NCI-H1694 treated with DMSO at 0.1 percent for 48 hours (cell line): ENCODE measurements at regions not wholly inside any gene's neighbourhood (a gene's known extent, or its start where the extent isn't known, plus 50 kb on each side); places are given as distances from the start of the nearest gene placed in this dataset.

Experiments
- DNase-seq: peaks from one replicate; lab custom pipeline; 2025; lab: John Stamatoyannopoulos, UW

DNA sequence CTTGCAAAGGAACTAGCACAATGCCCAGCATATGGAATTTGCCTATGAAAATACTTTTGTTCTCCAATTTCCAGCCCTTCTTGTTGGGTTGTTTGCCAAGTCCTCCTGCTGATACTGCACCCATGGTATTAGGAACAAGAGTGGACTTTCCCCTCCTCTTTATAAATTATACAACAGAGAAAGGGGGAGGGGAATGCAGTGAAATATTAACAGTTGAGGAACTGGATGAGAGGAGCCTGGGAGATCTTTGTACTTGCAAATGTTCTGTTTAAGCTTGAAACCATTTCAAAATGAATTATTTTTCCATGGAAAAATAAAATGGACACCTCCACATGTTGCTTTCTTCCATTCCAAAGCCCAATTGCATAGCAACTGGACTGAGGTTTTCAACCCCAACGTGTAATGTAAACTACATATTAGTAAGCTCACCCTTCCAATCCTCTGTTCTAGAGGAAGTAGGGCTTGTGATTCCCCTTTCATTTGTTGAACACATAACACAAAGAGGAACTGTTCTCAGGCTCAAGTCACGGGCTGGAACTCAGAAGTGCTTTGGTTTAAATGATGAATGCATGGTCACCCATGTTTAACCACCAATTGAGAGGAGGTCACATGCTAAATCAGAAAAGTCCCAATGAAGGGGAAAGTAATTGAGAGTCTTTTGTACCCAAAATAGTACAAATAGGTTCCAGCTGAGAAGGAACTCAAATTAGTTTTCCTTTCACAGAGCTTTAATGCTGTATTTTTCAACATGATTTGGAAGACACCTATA is 66.2 kb upstream of the ZC3H12C start:
- no peak for DNase-seq

DNA sequence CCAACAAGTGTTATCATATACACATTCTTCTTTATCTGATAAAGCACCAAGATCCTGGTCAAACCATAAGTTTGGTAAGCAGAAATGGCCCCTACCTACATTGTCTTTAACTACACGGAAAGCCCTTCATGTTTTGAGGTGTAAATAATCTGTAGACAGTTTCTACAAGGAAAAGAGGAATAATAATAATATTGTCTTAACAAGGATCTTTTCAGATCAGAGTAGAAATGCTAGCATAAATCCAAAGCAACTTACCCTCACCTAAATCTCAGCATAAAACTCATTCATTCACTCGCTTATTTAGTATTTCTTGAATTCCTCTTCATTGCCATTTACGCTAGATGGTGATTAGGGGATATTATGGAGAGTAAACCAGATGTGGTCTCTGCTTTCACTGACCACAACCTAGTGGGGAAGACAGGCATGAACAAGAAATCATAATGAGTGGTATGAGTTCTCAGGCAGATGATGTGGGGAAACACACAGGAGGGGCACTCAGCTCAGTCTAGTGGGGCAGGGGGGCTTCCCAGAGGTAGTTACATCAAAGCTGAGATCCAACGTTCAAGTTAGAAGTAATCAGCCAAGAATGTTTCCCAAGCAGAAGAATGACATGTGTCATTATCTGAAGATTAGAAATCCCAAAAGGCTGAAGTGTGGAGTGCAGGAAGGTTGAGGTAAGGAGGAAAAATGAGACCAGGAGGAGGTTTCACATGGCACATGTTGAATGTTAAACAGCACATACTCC is 65.4 kb upstream of the ZC3H12C start:
- no peak for DNase-seq

DNA sequence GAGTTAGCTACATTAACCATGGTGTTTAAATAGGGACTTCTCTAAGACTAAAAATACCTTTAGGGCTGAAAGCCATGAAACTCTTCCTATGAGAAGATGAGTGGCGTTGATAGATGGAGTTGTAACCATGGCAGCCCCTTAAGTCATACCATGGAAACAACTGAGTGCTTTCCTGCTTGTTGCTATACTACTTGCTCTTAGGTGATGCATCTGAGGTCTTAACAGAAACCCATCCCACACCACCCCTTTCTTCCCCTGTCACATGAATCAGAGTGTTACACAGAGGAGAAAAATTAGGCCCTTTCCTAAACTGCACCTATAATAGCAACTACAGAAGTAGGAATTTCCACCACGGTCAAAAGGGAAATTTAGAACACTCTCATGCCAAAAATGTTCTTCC is 64.3 kb upstream of the ZC3H12C start:
- DNase-seq, result no peak

DNA sequence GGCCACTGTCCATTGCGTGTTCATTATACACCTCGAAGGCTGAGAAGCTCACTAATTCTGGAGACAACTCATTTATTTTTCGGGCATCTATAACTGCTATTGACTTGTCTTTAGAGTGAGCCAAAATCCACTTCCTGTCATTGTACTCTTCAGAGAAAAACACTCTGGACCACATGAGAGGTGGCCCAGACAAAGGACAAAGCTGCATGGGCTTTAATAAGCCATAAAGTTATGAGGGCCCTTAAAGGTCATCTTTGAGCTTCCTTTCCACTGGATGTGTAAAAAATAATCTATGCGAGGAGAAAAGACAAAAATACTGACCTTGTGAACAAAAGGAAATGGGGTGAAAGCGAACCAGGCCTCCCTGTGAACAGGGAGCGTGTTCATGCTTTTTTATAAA is 63.5 kb upstream of the ZC3H12C start:
- DNase-seq, result no peak

DNA sequence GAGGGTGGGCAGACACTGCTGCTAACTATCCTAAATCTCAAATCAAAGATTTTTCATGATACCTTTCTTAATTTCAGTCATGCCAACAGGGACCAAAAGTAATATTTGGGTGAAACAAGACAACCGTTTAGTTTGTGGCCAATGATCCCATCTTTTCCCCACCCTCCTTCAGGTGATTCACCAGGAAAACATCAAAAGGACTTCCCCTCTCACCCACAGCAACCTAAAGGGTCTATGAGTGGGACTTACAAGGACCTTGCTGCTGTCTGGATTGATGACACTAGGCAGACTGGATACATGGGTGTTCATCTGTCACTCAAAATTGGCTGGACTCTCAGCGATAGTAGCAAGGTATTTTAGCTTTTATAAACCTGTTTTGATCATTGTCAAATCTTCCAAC is 62.0 kb upstream of the ZC3H12C start:
- DNase-seq, result no peak

DNA sequence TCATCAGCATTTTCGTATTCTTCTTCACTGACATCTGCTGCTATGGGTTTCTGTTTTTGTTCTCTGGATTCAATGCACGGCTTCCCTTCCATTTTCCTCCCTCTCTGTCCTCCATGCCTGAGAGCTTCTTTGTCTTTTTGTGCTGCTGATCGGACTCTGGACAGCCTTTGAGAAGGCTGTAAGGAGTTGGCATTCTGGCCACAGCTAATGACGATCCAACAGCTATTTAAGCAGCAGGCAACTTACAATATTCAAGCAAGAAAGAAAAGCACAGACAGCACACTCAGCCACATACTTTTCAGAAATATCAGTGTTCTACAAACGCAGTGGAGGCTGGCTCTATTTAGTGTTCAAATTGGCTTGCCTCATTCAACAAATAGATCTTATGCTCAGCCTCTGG is 60.9 kb upstream of the ZC3H12C start:
- no peak for DNase-seq

DNA sequence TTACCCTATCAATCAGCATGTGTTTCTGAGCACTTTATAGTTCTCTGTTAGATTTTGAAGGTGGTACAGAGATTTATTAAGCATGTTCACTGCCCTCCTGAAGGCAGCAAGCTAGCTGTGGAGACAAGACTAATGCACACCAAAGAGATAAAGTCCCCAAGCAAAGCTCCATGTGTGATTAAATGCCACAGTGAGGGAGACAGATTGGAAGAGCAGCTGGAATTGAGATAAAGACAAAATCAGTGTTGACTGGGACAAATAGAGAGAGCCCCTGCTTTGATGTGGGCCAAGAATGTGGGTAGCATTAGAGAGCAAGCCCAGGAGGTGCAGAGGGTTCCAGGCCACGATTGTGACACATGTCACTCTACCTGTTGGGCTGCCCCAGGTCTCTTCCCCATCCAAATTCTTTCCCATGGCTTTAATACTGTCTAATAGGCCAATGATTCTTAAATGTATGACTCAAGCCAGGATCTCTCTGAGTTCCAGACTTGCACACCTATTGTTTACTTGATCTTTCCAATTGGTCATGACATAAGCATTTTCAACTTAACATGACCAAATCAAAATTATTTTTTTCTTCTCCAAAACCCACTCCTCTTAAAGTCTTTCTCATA is 60.1 kb upstream of the ZC3H12C start:
- no peak for DNase-seq

DNA sequence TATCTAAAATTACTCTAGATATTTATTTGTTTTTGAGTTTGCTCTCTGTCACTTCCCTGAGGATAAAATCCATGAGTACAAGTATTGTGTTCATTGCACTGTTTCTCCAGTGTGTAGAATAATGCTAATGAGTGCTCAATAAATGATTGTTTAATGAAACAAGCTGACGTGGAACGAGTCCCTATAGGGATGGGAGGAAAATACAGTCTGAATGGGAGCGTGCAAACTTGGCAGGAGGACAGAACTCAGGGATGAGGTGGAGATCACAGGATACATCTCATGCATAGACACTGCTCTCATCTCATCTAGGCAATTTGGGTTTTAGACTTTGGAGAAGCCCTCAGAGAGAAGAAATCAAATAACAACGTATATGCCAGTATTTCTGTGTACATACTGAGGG is 58.4 kb upstream of the ZC3H12C start:
- DNase-seq, result no peak

DNA sequence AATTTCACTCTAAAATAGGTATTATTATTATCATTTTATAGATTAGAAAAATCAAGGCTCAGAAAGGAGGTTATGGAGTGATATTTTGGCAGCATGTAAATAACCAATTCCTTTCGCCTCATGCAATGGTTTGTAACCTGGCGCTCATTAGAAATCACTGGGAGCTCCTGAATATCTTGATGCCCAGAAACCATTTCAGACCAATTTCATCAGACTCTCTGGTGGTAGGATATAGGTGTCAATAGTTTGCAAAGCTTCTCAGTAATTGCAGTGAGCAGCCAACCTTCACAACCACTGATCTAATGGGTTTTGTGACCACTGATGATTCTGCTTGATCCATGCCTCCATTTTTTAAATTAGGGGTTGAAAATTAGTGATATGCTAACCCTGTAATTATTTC is 57.8 kb upstream of the ZC3H12C start:
- DNase-seq, result no peak

DNA sequence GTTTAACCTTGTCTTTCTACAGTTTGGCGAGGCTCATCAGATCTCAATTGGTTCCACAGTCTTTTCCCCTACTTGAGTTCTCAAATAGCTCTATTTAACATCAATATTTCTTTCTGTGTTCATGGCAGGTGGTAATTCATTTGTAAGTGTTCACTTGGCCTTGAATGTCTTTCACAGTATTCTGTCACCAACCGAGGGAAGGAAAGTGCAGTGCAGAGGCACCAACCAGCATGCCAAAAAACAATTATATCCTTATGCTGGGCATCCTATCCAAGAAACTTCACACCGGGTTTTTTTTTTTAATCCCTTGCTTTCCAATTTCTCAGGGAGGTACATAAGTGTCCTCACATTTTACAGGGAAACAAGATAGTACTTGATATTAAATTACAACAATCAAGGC is 55.0 kb upstream of the ZC3H12C start:
- no peak for DNase-seq
